Eye (tissue), 1 donor: ENCODE measurements at regions not wholly inside any gene's neighbourhood (a gene's known extent, or its start where the extent isn't known, plus 50 kb on each side); places are given as distances from the start of the nearest gene placed in this dataset.
A peak's percentile ranks its signal among the peaks of the same experiment; 100 is the strongest.

Experiments
- DNase-seq: peaks from one replicate; pipeline ENCODE4 v3.0.0-alpha.2; 2015

- DNase-seq, result no peak
Observed at GRCh38 chr6:28709478-28710349, 184.0 kb downstream of the GPX5 start.

GRCh38 chr6:28710466-28711191, 184.9 kb downstream of the GPX5 start:
- DNase-seq, result no peak

GRCh38 chr6:28711325-28711724, 185.6 kb downstream of the GPX5 start:
- DNase-seq, result no peak

GRCh38 chr6:28711788-28712341, 186.2 kb downstream of the GPX5 start:
- DNase-seq, result peak; percentile 51

GRCh38 chr6:28712982-28713381, 187.3 kb downstream of the GPX5 start:
- DNase-seq, result peak; percentile 63

- no peak for DNase-seq
Observed at GRCh38 chr6:28719275-28719940, 193.7 kb downstream of the GPX5 start.

- DNase-seq, result no peak
Observed at GRCh38 chr6:28720357-28721231, 194.9 kb downstream of the GPX5 start.

GRCh38 chr6:28721372-28721771, 195.7 kb downstream of the GPX5 start:
- no peak for DNase-seq

GRCh38 chr6:28724395-28724794, 198.7 kb downstream of the GPX5 start:
- no peak for DNase-seq

GRCh38 chr6:28725274-28725809, 198.4 kb downstream of the TRIM27 start:
- no peak for DNase-seq

- DNase-seq, result no peak
Observed at GRCh38 chr6:28725890-28726348, 197.9 kb downstream of the TRIM27 start.

GRCh38 chr6:28726569-28727309, 197.0 kb downstream of the TRIM27 start:
- DNase-seq, result no peak

GRCh38 chr6:28727559-28728211, 196.1 kb downstream of the TRIM27 start:
- no peak for DNase-seq

GRCh38 chr6:28729501-28730402, 194.0 kb downstream of the TRIM27 start:
- no peak for DNase-seq

- no peak for DNase-seq
Observed at GRCh38 chr6:28732052-28732451, 191.7 kb downstream of the TRIM27 start.

GRCh38 chr6:28734443-28734959, 189.3 kb downstream of the TRIM27 start:
- DNase-seq, result no peak

GRCh38 chr6:28736121-28736520, 187.7 kb downstream of the TRIM27 start:
- DNase-seq, result no peak

GRCh38 chr6:28737750-28738395, 185.9 kb downstream of the TRIM27 start:
- no peak for DNase-seq

- DNase-seq, result no peak
Observed at GRCh38 chr6:28738396-28738765, 185.4 kb downstream of the TRIM27 start.
